ENCODE measurements at regions not wholly inside any gene's neighbourhood (a gene's known extent, or its start where the extent isn't known, plus 50 kb on each side); places are given as distances from the start of the nearest gene placed in this dataset.

DNA sequence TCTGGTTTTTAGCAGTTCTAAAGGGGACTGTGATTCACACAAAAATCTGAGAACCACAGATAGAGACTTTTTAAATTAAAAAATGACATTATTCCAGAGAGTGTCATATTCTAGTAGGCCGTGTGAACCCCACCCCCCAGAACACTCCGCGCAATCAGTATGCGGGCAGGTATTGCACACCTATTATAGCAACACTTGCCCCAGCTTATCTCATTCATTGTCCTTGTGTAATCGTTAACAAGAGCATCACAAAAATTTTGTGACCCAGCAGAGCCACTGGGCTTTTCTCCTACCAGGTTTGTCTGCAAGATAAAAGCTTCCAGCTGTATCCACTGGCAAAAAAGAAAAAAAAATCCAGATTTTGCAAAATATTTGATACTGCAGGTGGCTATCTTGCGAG, 394.1 kb upstream of the SMIM31 start:
- no peak overlapping the region for H3K18ac ChIP-seq (ENCODE audit: insufficient read length, low read depth, low read length)
- H3K27ac ChIP-seq (ENCODE audit: insufficient read length, low read depth, low read length), result no peak overlapping the region
- no peak overlapping the region for H2AFZ ChIP-seq (ENCODE audit: low read length)
- Mint-ChIP-seq H3K4me1 (no peaks in the 10 kb centered on the region), H3K4me3 (no peak overlapping the region), H3K9me3 (no peaks in the 10 kb centered on the region), H3K27ac (no peak overlapping the region), H3K27me3 (ENCODE audit: low read depth) (no peaks in the 10 kb centered on the region), H3K36me3 (ENCODE audit: insufficient read depth in 1 of 3, low read depth in 3 of 3) (no peaks in the 10 kb centered on the region)
- H2AK5ac ChIP-seq (ENCODE audit: insufficient read length, low read length), result no peak overlapping the region
- H3K23me2 ChIP-seq (ENCODE audit: insufficient read length, low read depth, low read length, poor library complexity, severe bottlenecking), result no peaks in the 10 kb centered on the region
- H2BK120ac ChIP-seq (ENCODE audit: low read depth, low read length, poor library complexity, severe bottlenecking), result no peak overlapping the region
- no peak for DNase-seq
- H2BK15ac ChIP-seq (ENCODE audit: low read depth, low read length), result no peak overlapping the region
- H2BK20ac ChIP-seq (ENCODE audit: low read depth, low read length, poor library complexity, severe bottlenecking), result no peak overlapping the region
- no CpG with 5 or more reads among the region's 6 CpGs for WGBS (ENCODE audit: extremely low coverage, insufficient read length, low lambda C conversion rate)
- H3K4me2 ChIP-seq (ENCODE audit: insufficient read depth, insufficient read length, low read length), result no peak overlapping the region
- H3K56ac ChIP-seq (ENCODE audit: insufficient read length, low read depth, low read length), result no peak overlapping the region
- no peak overlapping the region for H4K8ac ChIP-seq (replicated peaks; ENCODE audit: insufficient read length, low read depth, low read length)
- no peak overlapping the region for H3K14ac ChIP-seq (ENCODE audit: insufficient read depth, low read length)
- no peaks in the 10 kb centered on the region for H3K79me2 ChIP-seq (ENCODE audit: insufficient read depth, low read length)
- H3K9ac ChIP-seq (ENCODE audit: extremely low read depth, insufficient read length, low read length), result no peak overlapping the region
- H2BK12ac ChIP-seq (ENCODE audit: insufficient read length, low read depth, low read length), result no peak overlapping the region
- H2BK5ac ChIP-seq (ENCODE audit: insufficient read length, low read length), result no peak overlapping the region
- no peak overlapping the region for H3K4ac ChIP-seq (ENCODE audit: low read depth, low read length)
- no peaks in the 10 kb centered on the region for H3K27me3 ChIP-seq (ENCODE audit: insufficient read depth, low read length)
- no peaks in the 10 kb centered on the region for H3K4me1 ChIP-seq (ENCODE audit: insufficient read depth, low read length)
- no peak overlapping the region for H3K23ac ChIP-seq (ENCODE audit: insufficient read length, low read depth, low read length)
- no peaks in the 10 kb centered on the region for H4K20me1 ChIP-seq (ENCODE audit: control insufficient read depth, insufficient read depth, insufficient read length)
- no peak overlapping the region for H4K5ac ChIP-seq (ENCODE audit: insufficient read length, low read depth, low read length)
- TF ChIP-seq, protein P1, sequence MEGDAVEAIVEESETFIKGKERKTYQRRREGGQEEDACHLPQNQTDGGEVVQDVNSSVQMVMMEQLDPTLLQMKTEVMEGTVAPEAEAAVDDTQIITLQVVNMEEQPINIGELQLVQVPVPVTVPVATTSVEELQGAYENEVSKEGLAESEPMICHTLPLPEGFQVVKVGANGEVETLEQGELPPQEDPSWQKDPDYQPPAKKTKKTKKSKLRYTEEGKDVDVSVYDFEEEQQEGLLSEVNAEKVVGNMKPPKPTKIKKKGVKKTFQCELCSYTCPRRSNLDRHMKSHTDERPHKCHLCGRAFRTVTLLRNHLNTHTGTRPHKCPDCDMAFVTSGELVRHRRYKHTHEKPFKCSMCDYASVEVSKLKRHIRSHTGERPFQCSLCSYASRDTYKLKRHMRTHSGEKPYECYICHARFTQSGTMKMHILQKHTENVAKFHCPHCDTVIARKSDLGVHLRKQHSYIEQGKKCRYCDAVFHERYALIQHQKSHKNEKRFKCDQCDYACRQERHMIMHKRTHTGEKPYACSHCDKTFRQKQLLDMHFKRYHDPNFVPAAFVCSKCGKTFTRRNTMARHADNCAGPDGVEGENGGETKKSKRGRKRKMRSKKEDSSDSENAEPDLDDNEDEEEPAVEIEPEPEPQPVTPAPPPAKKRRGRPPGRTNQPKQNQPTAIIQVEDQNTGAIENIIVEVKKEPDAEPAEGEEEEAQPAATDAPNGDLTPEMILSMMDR (conservative IDR thresholded peaks at IDR 0.05), result no peak
- H3T11ph ChIP-seq (ENCODE audit: low read length), result no peak overlapping the region
- no peaks in the 10 kb centered on the region for H3K79me1 ChIP-seq (ENCODE audit: insufficient read depth, low read depth, low read length, poor library complexity, severe bottlenecking)
- H3K9me3 ChIP-seq (ENCODE audit: control insufficient read depth, low read depth, low read length), result no peaks in the 10 kb centered on the region
- no peak overlapping the region for H4K91ac ChIP-seq (ENCODE audit: insufficient read length, low read depth, low read length)
